Esophagus squamous epithelium (tissue), 5 donors: ENCODE measurements at regions not wholly inside any gene's neighbourhood (a gene's known extent, or its start where the extent isn't known, plus 50 kb on each side); places are given as distances from the start of the nearest gene placed in this dataset.

Experiments
- DNase-seq: peaks from one replicate; lab custom pipeline; 2025; lab: John Stamatoyannopoulos, UW
- H3K27ac ChIP-seq, 4 donors: fragments of 200-600 bp; sonication (generic); one replicate each; pipeline ENCODE4 v1.5.1; 2016 to 2019; ENCODE audit warnings: mild to moderate bottlenecking in 1 of 4
- H3K27me3 ChIP-seq, 4 donors: fragments of 200-600 bp; sonication (generic); 1 replicate in 3 of 4; 2 replicates in 1 of 4; pipeline versions ENCODE4 v1.5.1 to v1.6.0; 2017 to 2021; ENCODE audit warnings: antibody characterized with exemption in 1 of 4
- H3K36me3 ChIP-seq, 3 donors: fragments of 200-600 bp; sonication (generic); one replicate each; pipeline ENCODE4 v1.5.1; 2016 to 2019
- H3K4me1 ChIP-seq, 3 donors: fragments of 200-600 bp; sonication (generic); one replicate each; pipeline ENCODE4 v1.5.1; 2017 to 2019
- H3K4me3 ChIP-seq, 4 donors: fragments of 200-600 bp; sonication (generic); 1 replicate in 3 of 4; 2 replicates in 1 of 4; pipeline ENCODE4 v1.5.1; 2016 to 2019; ENCODE audit warnings: mild to moderate bottlenecking in 2 of 4, moderate library complexity in 1 of 4
- H3K9me3 ChIP-seq, 3 donors: fragments of 200-600 bp; sonication (generic); one replicate each; pipeline ENCODE4 v1.5.1; 2016 to 2019
- POLR2A ChIP-seq, 4 donors: fragments of 450-650 bp; IDR thresholded peaks; one replicate each; pipeline ENCODE4 v1.6.1; 2017; ENCODE audit warnings: antibody characterized with exemption in 4 of 4, mild to moderate bottlenecking in 4 of 4, moderate library complexity in 3 of 4
- WGBS, 2 donors: methylation state at CpG; one replicate each; pipeline ENCODE4 v1.1.5; 2018; 5-methylcytosine and 5-hydroxymethylcytosine counted together
- intact Hi-C: fragments of 100-400 bp; cut with DNase I; formaldehyde crosslinking; loops from one replicate; pipeline ENCODE4 v1.15.0; 2022
- TF ChIP-seq, protein P1 (sequence below), 6 experiments: fragments of 450-650 bp in 4 of 6; fragments of 200-600 bp in 2 of 6; sonication (generic) in 2 of 6; IDR thresholded peaks; one replicate each; pipeline ENCODE4 v1.5.1; 2016 to 2019; ENCODE audit warnings: antibody characterized with exemption in 6 of 6, mild to moderate bottlenecking in 4 of 6, moderate library complexity in 4 of 6
- donor health status: DM: yes; HTN: yes; CAD: no.

DNA sequence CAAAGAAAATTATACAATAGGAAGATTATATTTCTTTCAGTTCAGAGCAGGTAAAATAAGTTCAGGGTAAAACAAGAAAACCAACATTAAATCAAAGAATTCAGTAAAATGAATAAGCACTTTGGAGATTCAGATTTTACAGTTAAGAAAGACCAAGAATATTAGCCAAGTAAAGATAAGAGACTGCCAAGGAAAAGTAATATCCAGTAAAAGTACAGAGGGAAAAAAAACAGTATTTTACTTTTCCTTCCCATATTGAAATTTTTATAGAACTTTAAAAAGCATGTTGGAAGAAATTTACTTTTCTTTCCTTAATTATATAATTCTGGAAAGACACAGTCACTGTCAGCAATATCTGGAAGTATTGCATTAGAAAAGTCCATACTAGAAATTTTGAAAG lies 393.4 kb downstream of the NFIB start:
- no peaks in the 10 kb centered on the region for H3K36me3 ChIP-seq
- H3K9me3 ChIP-seq, result no peaks in the 10 kb centered on the region
- TF ChIP-seq, protein P1, sequence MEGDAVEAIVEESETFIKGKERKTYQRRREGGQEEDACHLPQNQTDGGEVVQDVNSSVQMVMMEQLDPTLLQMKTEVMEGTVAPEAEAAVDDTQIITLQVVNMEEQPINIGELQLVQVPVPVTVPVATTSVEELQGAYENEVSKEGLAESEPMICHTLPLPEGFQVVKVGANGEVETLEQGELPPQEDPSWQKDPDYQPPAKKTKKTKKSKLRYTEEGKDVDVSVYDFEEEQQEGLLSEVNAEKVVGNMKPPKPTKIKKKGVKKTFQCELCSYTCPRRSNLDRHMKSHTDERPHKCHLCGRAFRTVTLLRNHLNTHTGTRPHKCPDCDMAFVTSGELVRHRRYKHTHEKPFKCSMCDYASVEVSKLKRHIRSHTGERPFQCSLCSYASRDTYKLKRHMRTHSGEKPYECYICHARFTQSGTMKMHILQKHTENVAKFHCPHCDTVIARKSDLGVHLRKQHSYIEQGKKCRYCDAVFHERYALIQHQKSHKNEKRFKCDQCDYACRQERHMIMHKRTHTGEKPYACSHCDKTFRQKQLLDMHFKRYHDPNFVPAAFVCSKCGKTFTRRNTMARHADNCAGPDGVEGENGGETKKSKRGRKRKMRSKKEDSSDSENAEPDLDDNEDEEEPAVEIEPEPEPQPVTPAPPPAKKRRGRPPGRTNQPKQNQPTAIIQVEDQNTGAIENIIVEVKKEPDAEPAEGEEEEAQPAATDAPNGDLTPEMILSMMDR (IDR thresholded peaks at IDR 0.05), result no peak
- no peak for TF ChIP-seq POLR2A (IDR thresholded peaks at IDR 0.05)
- H3K27ac ChIP-seq, result no peak overlapping the region
- no peaks in the 10 kb centered on the region for H3K27me3 ChIP-seq
- H3K4me1 ChIP-seq, result no peaks in the 10 kb centered on the region
- intact Hi-C loops, result no loop called here
- DNase-seq, result no peak
- no peak overlapping the region for H3K4me3 ChIP-seq

DNA sequence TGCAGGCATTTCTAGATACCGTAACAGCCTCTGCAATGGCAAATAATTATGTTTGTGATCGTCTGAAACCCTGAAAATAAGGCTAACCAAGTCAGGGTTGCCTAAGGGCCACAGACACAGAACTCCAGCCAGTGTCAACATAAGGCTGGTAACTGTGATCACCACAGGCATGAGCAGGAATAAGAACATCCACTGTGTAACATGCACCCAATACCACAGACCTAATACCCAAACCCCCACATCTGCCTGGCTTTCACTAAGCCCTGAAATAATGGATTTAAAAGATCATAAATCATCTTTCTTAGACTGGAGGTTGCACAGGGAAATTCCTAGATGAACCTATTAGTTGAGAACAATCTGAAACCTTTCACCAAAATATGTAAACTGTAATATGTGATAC lies 394.5 kb downstream of the NFIB start:
- no peak overlapping the region for H3K27ac ChIP-seq
- no peaks in the 10 kb centered on the region for H3K36me3 ChIP-seq
- 81 to 100% methylated on average over 2 of the region's 2 CpGs for WGBS, 2 donors
- intact Hi-C loops, result no loop called here
- H3K9me3 ChIP-seq, result no peaks in the 10 kb centered on the region
- no peak for DNase-seq
- TF ChIP-seq POLR2A (IDR thresholded peaks at IDR 0.05), result no peak
- TF ChIP-seq, protein P1 (IDR thresholded peaks at IDR 0.05), result no peak
- no peaks in the 10 kb centered on the region for H3K27me3 ChIP-seq
- H3K4me3 ChIP-seq, result no peak overlapping the region
- H3K4me1 ChIP-seq, result no peaks in the 10 kb centered on the region

DNA sequence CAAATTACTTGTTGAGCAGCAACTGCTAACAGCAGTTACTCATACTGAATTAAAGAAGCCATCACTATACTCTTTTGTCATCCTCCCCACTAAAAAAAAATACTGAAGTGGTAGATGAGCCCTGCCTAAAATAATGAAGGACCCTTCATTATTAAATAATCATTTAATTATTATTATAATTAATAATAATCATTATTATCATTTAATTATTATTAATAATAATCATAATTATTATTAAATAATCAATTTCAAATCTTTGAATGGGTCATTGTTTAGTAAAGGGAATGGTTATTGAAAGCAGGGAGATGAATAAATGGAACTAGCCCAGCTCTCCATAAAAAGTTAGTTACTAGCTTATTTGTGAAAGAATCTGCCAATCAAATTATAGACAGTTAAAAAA lies 396.4 kb downstream of the NFIB start:
- Histone ChIP-seq H3K36me3 (no peaks in the 10 kb centered on the region), H3K27ac (no peak overlapping the region), H3K4me3 (no peak overlapping the region), H3K4me1 (no peaks in the 10 kb centered on the region), H3K9me3 (no peaks in the 10 kb centered on the region), H3K27me3 (no peaks in the 10 kb centered on the region)
- no peak for DNase-seq
- intact Hi-C loops, result no loop called here
- no peak for TF ChIP-seq POLR2A (IDR thresholded peaks at IDR 0.05)
- TF ChIP-seq, protein P1 (IDR thresholded peaks at IDR 0.05), result no peak

DNA sequence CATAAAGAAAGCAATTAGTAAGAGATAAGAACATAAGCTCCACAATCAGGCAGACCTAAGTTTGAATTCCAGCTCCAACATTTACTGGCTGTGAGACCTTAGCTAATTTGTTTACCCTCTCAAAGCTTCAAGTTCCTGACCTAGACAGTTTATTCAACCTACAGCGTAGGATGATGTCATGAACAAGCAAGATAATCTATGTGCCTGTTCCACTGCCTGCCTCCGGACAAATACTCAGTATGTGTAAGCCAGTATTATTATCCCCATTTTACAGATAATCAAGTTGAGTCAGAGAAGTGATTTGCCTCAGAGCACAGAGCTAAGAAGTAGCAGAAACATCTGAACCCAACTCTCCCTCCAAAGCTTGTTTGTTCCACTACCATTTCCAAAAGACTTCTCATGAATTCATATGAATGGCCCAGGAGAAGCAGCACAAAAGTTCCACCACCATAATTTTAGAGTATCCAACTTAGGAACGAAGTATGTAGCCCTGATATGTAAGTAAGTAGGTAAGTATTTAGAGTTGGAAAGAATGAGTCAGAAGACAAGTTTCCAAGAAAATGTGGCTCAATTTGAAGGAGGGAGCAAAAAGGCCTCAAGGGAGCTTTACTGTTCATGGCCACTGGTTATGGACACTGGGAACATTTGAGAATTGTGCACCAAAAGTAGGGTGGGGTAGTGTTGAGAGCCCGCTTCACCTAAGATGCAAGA lies 398.2 kb downstream of the NFIB start:
- intact Hi-C loops, result no loop called here
- 63 to 83% methylated on average over 4 of the region's 4 CpGs for WGBS, 2 donors
- TF ChIP-seq, protein P1 (IDR thresholded peaks at IDR 0.05), result no peak
- no peak for TF ChIP-seq POLR2A (IDR thresholded peaks at IDR 0.05)
- Histone ChIP-seq H3K9me3 (no peaks in the 10 kb centered on the region), H3K4me1 (no peaks in the 10 kb centered on the region), H3K27me3 (no peaks in the 10 kb centered on the region), H3K27ac (no peak overlapping the region), H3K36me3 (no peaks in the 10 kb centered on the region), H3K4me3 (no peak overlapping the region)
- DNase-seq, result no peak

DNA sequence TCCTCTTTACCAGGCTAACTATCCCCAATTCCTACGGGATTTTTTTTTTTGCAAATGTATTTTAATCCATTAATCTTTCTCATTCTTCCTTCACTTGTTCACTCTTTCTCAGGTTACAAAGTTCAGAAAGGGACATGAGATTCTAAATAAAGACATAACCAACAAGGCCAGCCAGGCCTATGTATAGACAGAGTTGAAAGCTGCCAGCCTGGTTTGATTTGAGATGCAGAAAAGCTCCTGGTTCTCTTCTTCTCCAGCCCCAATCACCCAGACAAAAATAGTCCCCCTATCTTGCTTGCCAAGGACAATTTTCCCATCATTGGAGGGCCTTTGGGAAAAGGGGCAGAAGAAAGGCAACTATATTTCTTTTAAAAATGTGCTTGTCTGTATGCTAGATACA lies 398.8 kb downstream of the NFIB start:
- no peaks in the 10 kb centered on the region for H3K4me1 ChIP-seq
- no peak overlapping the region for H3K4me3 ChIP-seq
- no peaks in the 10 kb centered on the region for H3K27me3 ChIP-seq
- WGBS, 2 donors, result 72 to 88% methylated on average over 1 of the region's 1 CpG
- no peak for DNase-seq
- no peak overlapping the region for H3K27ac ChIP-seq
- H3K9me3 ChIP-seq, result no peaks in the 10 kb centered on the region
- no peak for TF ChIP-seq POLR2A (IDR thresholded peaks at IDR 0.05)
- TF ChIP-seq, protein P1 (IDR thresholded peaks at IDR 0.05), result no peak
- intact Hi-C loops, result no loop called here
- no peaks in the 10 kb centered on the region for H3K36me3 ChIP-seq
